ENCODE measurements at regions not wholly inside any gene's neighbourhood (a gene's known extent, or its start where the extent isn't known, plus 50 kb on each side); places are given as distances from the start of the nearest gene placed in this dataset.

- Histone ChIP-seq H3K4ac (ENCODE audit: low read length) (no peak overlapping the region), H3K9ac (ENCODE audit: low read depth, low read length, poor library complexity) (no peak overlapping the region), H3K27me3 (ENCODE audit: control insufficient read depth in 3 of 3, insufficient read depth in 3 of 3, low read depth in 1 of 3, low read length in 3 of 3) (no peaks in the 10 kb centered on the region), H3K18ac (ENCODE audit: low read length) (peak overlapping the region; percentile 5), H2AFZ (ENCODE audit: low read length) (no peak overlapping the region), H3K27ac (replicated peaks; ENCODE audit: low read length) (no peak overlapping the region), H3K23ac (ENCODE audit: low read depth, low read length, poor library complexity) (peak overlapping the region; percentile 25), H3K4me1 (ENCODE audit: control insufficient read depth in 2 of 2, insufficient read depth in 1 of 2, low read depth in 1 of 2, low read length in 2 of 2) (peaks cover 0 to 9% of the 10 kb centered on the region in 2 donors), H2BK15ac (ENCODE audit: low read length) (no peak overlapping the region), H2BK120ac (ENCODE audit: low read depth, low read length) (no peak overlapping the region), H3K4me3 (ENCODE audit: low read length in 2 of 2) (no peak overlapping the region), H2AK5ac (ENCODE audit: low read depth, low read length) (no peak overlapping the region), H4K91ac (ENCODE audit: low read depth, low read length, poor library complexity) (no peak overlapping the region), H3K9me3 (replicated peaks in 1 of 2; ENCODE audit: control insufficient read depth in 2 of 2, insufficient read depth in 1 of 2, low read depth in 1 of 2, low read length in 2 of 2) (no peaks in the 10 kb centered on the region), H2BK5ac (ENCODE audit: low read length) (no peak overlapping the region), H3K36me3 (replicated peaks in 1 of 2; ENCODE audit: control insufficient read depth in 2 of 2, insufficient read depth in 2 of 2, low read length in 2 of 2) (no peaks in the 10 kb centered on the region), H3K4me2 (ENCODE audit: insufficient read depth, low read length, poor library complexity, severe bottlenecking) (no peak overlapping the region), H4K8ac (ENCODE audit: low read depth, low read length) (no peak overlapping the region), H3K79me1 (ENCODE audit: low read depth, low read length) (no peaks in the 10 kb centered on the region), H2BK12ac (ENCODE audit: low read length) (peak overlapping the region; percentile 67), H3K14ac (ENCODE audit: low read length) (no peak overlapping the region)
- WGBS, 2 donors (ENCODE audit: extremely low coverage in 2 of 2, insufficient read length in 2 of 2, insufficient replicate concordance in 1 of 2), result no CpG with 5 or more reads among the region's 16 CpGs
- no peak for DNase-seq (ENCODE audit: low spot score)
Measured at GRCh38 chr9:95574176-95574575, 57.4 kb upstream of the PTCH1 start.

- H2AK5ac ChIP-seq (ENCODE audit: low read depth, low read length), result no peak overlapping the region
- no peak for DNase-seq (ENCODE audit: low spot score)
Measured at GRCh38 chr9:95573463-95573862, 56.7 kb upstream of the PTCH1 start.

GRCh38 chr9:95572381-95573151, 55.8 kb upstream of the PTCH1 start:
- no peak for DNase-seq (ENCODE audit: low spot score)
- Histone ChIP-seq H3K27me3 (ENCODE audit: control insufficient read depth in 3 of 3, insufficient read depth in 3 of 3, low read depth in 1 of 3, low read length in 3 of 3) (no peaks in the 10 kb centered on the region), H3K79me1 (ENCODE audit: low read depth, low read length) (peaks cover 4% of the 10 kb centered on the region), H3K4me3 (ENCODE audit: low read length in 2 of 2) (no peak overlapping the region), H3K4me1 (ENCODE audit: control insufficient read depth in 2 of 2, insufficient read depth in 1 of 2, low read depth in 1 of 2, low read length in 2 of 2) (peaks cover 2 to 17% of the 10 kb centered on the region in 2 donors), H3K36me3 (replicated peaks in 1 of 2; ENCODE audit: control insufficient read depth in 2 of 2, insufficient read depth in 2 of 2, low read length in 2 of 2) (no peaks in the 10 kb centered on the region), H3K4me2 (ENCODE audit: insufficient read depth, low read length, poor library complexity, severe bottlenecking) (no peak overlapping the region), H2AFZ (ENCODE audit: low read length) (no peak overlapping the region), H3K27ac (replicated peaks; ENCODE audit: low read length) (no peak overlapping the region), H3K18ac (ENCODE audit: low read length) (no peak overlapping the region), H3K23ac (ENCODE audit: low read depth, low read length, poor library complexity) (no peak overlapping the region), H3K4ac (ENCODE audit: low read length) (no peak overlapping the region), H2BK5ac (ENCODE audit: low read length) (no peak overlapping the region), H2BK15ac (ENCODE audit: low read length) (no peak overlapping the region), H2BK12ac (ENCODE audit: low read length) (no peak overlapping the region), H2BK120ac (ENCODE audit: low read depth, low read length) (no peak overlapping the region), H4K91ac (ENCODE audit: low read depth, low read length, poor library complexity) (no peak overlapping the region), H3K9ac (ENCODE audit: low read depth, low read length, poor library complexity) (no peak overlapping the region), H2AK5ac (ENCODE audit: low read depth, low read length) (no peak overlapping the region), H4K8ac (ENCODE audit: low read depth, low read length) (no peak overlapping the region), H3K14ac (ENCODE audit: low read length) (no peak overlapping the region), H3K9me3 (replicated peaks in 1 of 2; ENCODE audit: control insufficient read depth in 2 of 2, insufficient read depth in 1 of 2, low read depth in 1 of 2, low read length in 2 of 2) (peaks cover 5 to 6% of the 10 kb centered on the region in 2 donors)
- no CpG with 5 or more reads among the region's 25 CpGs for WGBS, 2 donors (ENCODE audit: extremely low coverage in 2 of 2, insufficient read length in 2 of 2, insufficient replicate concordance in 1 of 2)

More at GRCh38 chr9:95573463-95573862, 56.7 kb upstream of the PTCH1 start:
- Histone ChIP-seq H2BK15ac (ENCODE audit: low read length) (no peak overlapping the region), H3K9ac (ENCODE audit: low read depth, low read length, poor library complexity) (no peak overlapping the region), H3K79me1 (ENCODE audit: low read depth, low read length) (no peaks in the 10 kb centered on the region), H3K9me3 (replicated peaks in 1 of 2; ENCODE audit: control insufficient read depth in 2 of 2, insufficient read depth in 1 of 2, low read depth in 1 of 2, low read length in 2 of 2) (peaks cover 0 to 5% of the 10 kb centered on the region in 2 donors), H3K27me3 (ENCODE audit: control insufficient read depth in 3 of 3, insufficient read depth in 3 of 3, low read depth in 1 of 3, low read length in 3 of 3) (no peaks in the 10 kb centered on the region), H3K36me3 (replicated peaks in 1 of 2; ENCODE audit: control insufficient read depth in 2 of 2, insufficient read depth in 2 of 2, low read length in 2 of 2) (no peaks in the 10 kb centered on the region), H3K14ac (ENCODE audit: low read length) (no peak overlapping the region), H3K27ac (replicated peaks; ENCODE audit: low read length) (no peak overlapping the region), H3K23ac (ENCODE audit: low read depth, low read length, poor library complexity) (no peak overlapping the region), H4K91ac (ENCODE audit: low read depth, low read length, poor library complexity) (no peak overlapping the region), H2BK120ac (ENCODE audit: low read depth, low read length) (no peak overlapping the region), H3K4me1 (ENCODE audit: control insufficient read depth in 2 of 2, insufficient read depth in 1 of 2, low read depth in 1 of 2, low read length in 2 of 2) (peaks cover 0 to 9% of the 10 kb centered on the region in 2 donors), H3K4ac (ENCODE audit: low read length) (no peak overlapping the region), H4K8ac (ENCODE audit: low read depth, low read length) (no peak overlapping the region), H2BK12ac (ENCODE audit: low read length) (no peak overlapping the region), H3K4me2 (ENCODE audit: insufficient read depth, low read length, poor library complexity, severe bottlenecking) (no peak overlapping the region), H2BK5ac (ENCODE audit: low read length) (no peak overlapping the region), H3K4me3 (ENCODE audit: low read length in 2 of 2) (no peak overlapping the region), H3K18ac (ENCODE audit: low read length) (no peak overlapping the region), H2AFZ (ENCODE audit: low read length) (no peak overlapping the region)
- no CpG with 5 or more reads among the region's 8 CpGs for WGBS, 2 donors (ENCODE audit: extremely low coverage in 2 of 2, insufficient read length in 2 of 2, insufficient replicate concordance in 1 of 2)

GRCh38 chr9:95570646-95571045, 53.9 kb upstream of the PTCH1 start:
- H3K9ac ChIP-seq (ENCODE audit: low read depth, low read length, poor library complexity), result no peak overlapping the region
- H2AFZ ChIP-seq (ENCODE audit: low read length), result peak overlapping the region; percentile 83
- no CpG with 5 or more reads among the region's 11 CpGs for WGBS, 2 donors (ENCODE audit: extremely low coverage in 2 of 2, insufficient read length in 2 of 2, insufficient replicate concordance in 1 of 2)
- H4K91ac ChIP-seq (ENCODE audit: low read depth, low read length, poor library complexity), result no peak overlapping the region
- no peak overlapping the region for H2BK15ac ChIP-seq (ENCODE audit: low read length)
- H3K4me1 ChIP-seq (ENCODE audit: control insufficient read depth in 2 of 2, insufficient read depth in 1 of 2, low read depth in 1 of 2, low read length in 2 of 2), result peaks cover 10 to 23% of the 10 kb centered on the region in 2 donors
- no peaks in the 10 kb centered on the region for H3K36me3 ChIP-seq (replicated peaks in 1 of 2; ENCODE audit: control insufficient read depth in 2 of 2, insufficient read depth in 2 of 2, low read length in 2 of 2)
- H3K27me3 ChIP-seq (ENCODE audit: control insufficient read depth in 3 of 3, insufficient read depth in 3 of 3, low read depth in 1 of 3, low read length in 3 of 3), result no peaks in the 10 kb centered on the region
- H3K18ac ChIP-seq (ENCODE audit: low read length), result no peak overlapping the region
- H3K4me2 ChIP-seq (ENCODE audit: insufficient read depth, low read length, poor library complexity, severe bottlenecking), result no peak overlapping the region
- H3K14ac ChIP-seq (ENCODE audit: low read length), result no peak overlapping the region
- no peak overlapping the region for H2BK12ac ChIP-seq (ENCODE audit: low read length)
- H2BK5ac ChIP-seq (ENCODE audit: low read length), result no peak overlapping the region
- no peak overlapping the region for H3K4me3 ChIP-seq (ENCODE audit: low read length in 2 of 2)
- DNase-seq (ENCODE audit: low spot score), result no peak
- H3K23ac ChIP-seq (ENCODE audit: low read depth, low read length, poor library complexity), result no peak overlapping the region
- H2BK120ac ChIP-seq (ENCODE audit: low read depth, low read length), result no peak overlapping the region
- peaks cover 5 to 7% of the 10 kb centered on the region in 2 donors for H3K9me3 ChIP-seq (replicated peaks in 1 of 2; ENCODE audit: control insufficient read depth in 2 of 2, insufficient read depth in 1 of 2, low read depth in 1 of 2, low read length in 2 of 2)
- no peak overlapping the region for H3K27ac ChIP-seq (replicated peaks; ENCODE audit: low read length)
- H3K4ac ChIP-seq (ENCODE audit: low read length), result no peak overlapping the region
- peaks cover 4% of the 10 kb centered on the region for H3K79me1 ChIP-seq (ENCODE audit: low read depth, low read length)
- H2AK5ac ChIP-seq (ENCODE audit: low read depth, low read length), result no peak overlapping the region
- H4K8ac ChIP-seq (ENCODE audit: low read depth, low read length), result no peak overlapping the region
